Myocyte (in vitro differentiated cells): ENCODE measurements at regions not wholly inside any gene's neighbourhood (a gene's known extent, or its start where the extent isn't known, plus 50 kb on each side); places are given as distances from the start of the nearest gene placed in this dataset.

Experiments used
- DNase-seq: peaks from one replicate; pipeline ENCODE4 v3.0.0-alpha.2; 2012; ENCODE audit warnings: low read depth

DNA sequence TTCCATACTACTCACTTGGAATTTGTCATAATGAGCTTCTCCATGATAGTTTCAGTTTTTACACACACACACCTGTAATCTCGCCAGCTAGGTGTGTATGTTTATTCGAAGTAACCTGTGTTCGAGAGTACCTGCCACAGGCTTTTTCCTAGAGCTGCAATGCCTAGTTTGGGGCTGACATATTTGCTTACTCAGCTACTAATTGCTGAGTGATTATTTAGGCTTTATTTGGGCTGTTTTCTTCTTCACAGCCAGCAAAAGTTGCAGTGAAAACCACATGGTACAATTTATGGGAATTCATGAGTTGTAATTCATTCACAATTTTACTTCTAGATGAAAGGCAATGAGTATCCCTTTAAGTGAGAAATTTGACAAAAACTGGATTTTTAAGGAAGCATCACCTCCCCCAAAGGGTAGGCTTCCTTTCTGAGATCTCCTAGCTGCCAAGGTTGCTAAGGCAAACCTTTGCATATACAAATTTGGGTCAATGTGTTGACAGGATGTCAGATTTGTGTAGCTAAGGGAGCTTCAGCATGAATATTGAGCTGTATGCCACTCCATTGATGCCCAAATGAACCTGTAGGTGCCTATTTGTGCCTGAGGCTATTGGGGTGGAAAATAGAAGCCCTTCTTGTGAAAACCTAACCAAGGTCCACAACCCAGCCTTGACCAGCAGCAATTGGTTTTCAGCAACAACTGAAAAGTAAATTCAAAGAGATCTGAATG is 108.7 kb upstream of the OTX2 start:
- no peak for DNase-seq

DNA sequence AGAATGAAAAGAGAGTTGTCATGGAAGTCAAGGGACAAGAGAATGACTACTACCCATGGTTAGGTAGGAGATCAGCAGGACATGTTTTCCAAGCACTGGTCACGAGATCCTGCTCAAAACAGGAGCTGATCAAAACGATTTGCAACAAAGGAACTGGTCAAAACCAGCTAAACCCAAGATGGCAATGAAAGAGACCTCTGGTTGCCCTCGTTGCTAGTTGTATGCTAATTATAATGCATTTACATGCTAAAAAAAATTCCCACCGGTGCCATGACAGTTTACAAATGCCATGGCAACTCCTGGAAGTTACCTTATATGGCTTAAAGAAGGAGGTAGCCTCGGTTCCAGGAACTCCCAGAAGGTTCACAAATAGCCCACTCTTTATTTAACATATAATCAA is 95.0 kb upstream of the OTX2 start:
- DNase-seq = no peak

GRCh38 chr14:56903304-56903969 is 93.2 kb upstream of the OTX2 start:
- no peak for DNase-seq

DNA sequence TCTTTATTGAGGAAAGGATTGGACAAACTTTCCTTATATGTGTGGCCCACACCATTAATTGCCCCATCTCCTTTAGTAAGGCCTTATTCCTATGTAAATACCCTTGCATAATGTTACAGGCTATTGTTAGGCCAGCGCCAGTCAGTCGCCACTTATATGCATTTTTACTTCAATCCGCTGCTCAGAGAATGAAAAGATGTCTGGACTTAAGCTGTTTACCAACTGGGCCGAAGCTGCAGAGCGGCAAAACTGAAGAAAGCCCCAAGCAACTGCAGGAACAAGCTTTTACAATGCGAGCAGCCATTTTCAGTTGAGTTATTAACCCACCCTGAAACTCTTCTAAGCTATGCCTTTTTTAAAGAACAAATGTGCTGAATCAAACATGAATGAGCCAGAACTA is 92.1 kb upstream of the OTX2 start:
- DNase-seq = no peak

- DNase-seq = no peak
Observed at GRCh38 chr14:56900726-56901125, 90.4 kb upstream of the OTX2 start.

- no peak for DNase-seq
Observed at GRCh38 chr14:56899829-56900228, 89.5 kb upstream of the OTX2 start.

DNA sequence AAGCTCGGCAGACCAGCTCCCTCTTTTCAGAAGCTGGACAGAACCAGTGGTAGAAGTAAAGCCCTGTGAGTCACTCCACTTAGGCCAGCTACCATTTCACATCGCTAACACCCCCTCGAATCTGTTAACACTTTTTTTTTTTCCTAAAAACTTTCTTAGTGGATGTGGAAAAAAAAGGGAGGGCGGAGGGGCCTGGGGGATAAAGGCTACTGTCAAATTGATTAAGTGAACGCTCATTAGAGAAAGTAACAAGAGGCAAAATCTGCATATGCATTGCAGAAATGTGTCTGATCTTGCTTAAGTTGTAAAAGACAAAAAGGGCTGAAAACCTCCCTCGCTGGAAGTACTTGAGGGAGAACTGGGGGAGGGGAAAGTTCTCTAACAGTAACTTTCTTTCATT is 86.6 kb upstream of the OTX2 start:
- DNase-seq = no peak

DNA sequence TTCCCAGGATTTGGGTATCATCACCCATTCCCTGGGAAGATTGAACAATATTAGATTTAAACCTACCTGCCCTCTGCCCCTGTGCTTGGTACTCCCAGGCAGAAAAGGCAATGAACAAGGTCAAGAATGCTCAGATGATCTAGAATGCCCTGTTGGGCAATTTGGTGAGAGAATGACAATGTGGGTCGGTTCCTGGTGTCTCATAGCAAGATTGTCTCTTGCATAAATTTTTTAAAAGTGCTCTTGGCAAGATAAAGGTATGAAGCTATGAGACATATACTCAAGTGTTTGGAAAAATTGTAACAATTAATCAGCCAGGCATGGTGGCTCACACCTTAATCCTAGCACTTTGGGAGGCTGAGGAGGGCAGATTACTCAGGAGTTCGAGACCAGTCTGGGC is 86.0 kb upstream of the OTX2 start:
- no peak for DNase-seq

GRCh38 chr14:56895154-56895553 is 84.9 kb upstream of the OTX2 start:
- DNase-seq = no peak

GRCh38 chr14:56894591-56894991 is 84.3 kb upstream of the OTX2 start:
- DNase-seq = no peak

DNA sequence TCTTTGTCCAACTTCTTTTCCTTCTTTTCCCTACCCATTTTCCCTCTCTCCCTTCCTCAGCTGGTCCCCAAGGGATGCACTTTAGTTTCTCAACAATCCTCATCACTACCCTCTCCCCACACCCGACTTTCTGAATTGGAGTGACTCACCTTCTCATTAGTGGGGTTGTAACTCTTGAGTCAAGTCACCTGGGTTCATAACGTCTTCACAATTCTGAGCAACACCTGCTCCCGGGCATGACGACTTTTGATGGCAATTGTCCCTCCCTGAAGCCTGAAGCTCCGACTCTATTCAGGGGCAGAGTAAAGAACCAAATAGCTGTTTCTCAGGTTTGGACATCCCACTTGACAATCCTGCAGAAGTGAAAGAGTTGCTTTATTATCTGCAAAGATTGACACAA is 82.7 kb upstream of the OTX2 start:
- DNase-seq = no peak

GRCh38 chr14:56891226-56891625 is 80.9 kb upstream of the OTX2 start:
- no peak for DNase-seq

DNA sequence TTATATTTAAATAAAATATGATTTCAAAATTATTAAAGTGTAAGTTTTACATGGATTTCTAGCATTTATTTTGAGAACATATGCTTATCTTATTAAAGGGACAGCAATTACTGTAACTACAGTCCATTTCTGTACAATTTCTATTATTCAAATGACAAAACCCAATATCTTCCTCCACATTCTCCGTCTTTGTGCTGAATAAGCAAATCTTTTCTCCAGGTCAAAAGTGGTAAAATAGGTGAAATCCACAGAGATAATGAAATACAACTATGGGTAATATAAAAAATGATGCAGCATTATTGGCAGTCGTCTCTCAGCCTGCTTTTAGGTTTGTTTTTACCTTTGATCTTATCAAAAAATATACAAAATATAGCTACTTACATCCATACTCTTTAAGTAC is 79.4 kb upstream of the OTX2 start:
- DNase-seq = no peak

GRCh38 chr14:56888274-56888673 is 78.0 kb upstream of the OTX2 start:
- no peak for DNase-seq

DNA sequence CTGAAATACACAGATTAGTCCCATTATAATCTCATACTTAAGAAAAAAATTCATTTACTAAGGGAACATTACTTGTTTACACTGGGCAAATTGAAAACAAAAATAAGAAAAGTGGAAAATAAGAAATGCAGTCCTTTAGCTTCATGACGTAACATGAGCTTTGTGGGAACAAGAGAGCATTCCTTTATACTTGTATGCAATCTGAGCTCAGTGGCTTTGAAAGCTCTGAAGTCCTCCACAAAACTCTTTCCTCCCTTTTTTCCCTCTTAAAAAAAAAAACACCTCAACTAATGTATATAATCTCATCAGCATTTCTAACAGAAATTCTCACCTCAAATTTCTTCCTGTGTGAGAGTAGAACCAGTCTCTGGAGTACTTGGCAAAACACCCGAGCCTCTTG is 76.9 kb upstream of the OTX2 start:
- no peak for DNase-seq

- DNase-seq = no peak
Observed at GRCh38 chr14:56886471-56887062, 76.3 kb upstream of the OTX2 start.

DNA sequence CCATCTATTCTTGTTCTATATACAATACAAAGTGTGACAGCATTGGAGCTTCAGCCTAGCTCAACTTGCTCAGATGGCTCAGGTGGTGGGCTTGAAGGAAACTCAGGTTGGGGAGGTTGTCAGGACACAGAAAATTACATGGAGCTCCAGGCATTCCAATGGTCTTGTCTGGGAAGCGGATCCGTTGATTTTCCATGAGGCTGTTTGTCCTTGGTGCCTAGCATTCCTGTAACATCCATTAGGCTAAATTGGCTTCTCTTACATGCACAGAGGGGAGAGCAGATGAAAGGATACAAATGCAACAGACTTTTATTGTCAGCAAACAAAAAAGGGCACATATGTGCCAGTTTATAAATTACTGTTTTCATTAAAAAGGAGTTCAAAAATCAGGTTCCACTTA is 75.5 kb upstream of the OTX2 start:
- DNase-seq = no peak

DNA sequence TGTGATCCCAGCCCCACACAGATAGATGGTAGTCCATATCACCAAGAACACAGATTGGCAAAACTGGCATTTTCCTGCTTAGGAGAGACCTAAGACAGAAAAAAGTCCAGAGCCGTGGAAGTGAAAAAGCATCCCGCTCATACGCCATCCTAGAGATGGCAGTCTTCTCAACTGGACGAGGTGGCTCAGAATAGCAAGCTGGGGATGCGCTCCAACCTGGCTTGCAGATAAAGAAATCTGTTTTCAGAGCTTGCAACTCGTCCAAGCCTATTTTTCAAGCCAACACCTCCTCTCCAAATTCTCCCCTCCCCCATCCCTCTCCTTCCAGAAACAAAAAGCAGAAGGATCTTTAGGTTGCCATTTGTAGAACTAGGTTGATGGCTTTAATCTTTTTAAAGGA is 74.3 kb upstream of the OTX2 start:
- DNase-seq = no peak

- no peak for DNase-seq
Observed at GRCh38 chr14:56881181-56881580, 70.9 kb upstream of the OTX2 start.

DNA sequence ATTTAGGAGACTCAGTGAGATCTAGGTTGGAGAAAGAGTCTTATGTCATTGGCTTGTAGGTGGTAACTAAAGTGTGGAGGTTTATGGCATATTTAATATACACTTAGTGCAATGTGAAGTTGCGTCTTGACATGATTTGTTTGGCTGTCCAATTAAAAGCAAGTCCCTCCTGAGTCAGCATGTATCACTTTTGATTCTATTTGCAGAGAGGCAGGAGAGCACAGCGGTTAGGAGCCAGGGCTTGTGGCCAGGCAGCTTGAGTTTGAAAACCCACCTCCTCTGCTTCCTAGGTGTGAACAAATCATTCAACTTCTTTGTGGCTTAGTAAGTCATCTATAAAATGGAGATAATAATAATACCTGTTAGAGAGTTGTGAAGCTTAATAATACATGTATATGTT is 68.5 kb upstream of the OTX2 start:
- DNase-seq = no peak

- DNase-seq = no peak
Observed at GRCh38 chr14:56875104-56875675, 64.9 kb upstream of the OTX2 start.

DNA sequence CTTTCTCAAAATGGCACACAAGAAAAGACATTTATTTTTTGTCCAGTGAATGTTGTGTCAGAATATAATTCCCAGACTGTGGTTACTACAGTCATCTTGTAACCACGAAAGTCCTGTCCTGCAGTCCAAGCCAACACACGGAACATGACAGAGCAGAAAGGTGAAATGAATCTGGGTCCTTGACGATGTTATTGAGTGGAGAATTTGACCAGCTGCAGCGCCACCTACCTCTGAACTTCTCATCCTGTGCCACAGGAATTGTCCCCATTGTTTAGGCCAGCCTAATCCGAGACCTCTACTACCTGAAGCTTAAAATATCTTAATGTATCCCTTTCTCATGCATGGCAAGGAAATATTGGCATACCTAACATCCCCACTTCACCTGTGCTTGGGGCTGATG is 64.1 kb upstream of the OTX2 start:
- peak; percentile 1 for DNase-seq

GRCh38 chr14:56870336-56870735 is 60.1 kb upstream of the OTX2 start:
- DNase-seq = no peak
